ENCODE measurements at regions not wholly inside any gene's neighbourhood (a gene's known extent, or its start where the extent isn't known, plus 50 kb on each side); places are given as distances from the start of the nearest gene placed in this dataset.
"Not testable (repeated sequence)": the region's sequence is repeated elsewhere in the genome, so short reads cannot be mapped to it uniquely, and the experiment has no call there.

GRCh38 chr2:83990636-83991035 lies 468.4 kb downstream of the SUCLG1 start:
- no peak overlapping the region for H3K27ac ChIP-seq (ENCODE audit: low read length)
- no peaks in the 10 kb centered on the region for H3K36me3 ChIP-seq (ENCODE audit: control insufficient read depth, insufficient read depth, low read length)
- no peak for DNase-seq (ENCODE audit: low read depth, low spot score)
- H3K4me3 ChIP-seq (ENCODE audit: low read length) = no peak overlapping the region
- H3K9me3 ChIP-seq (ENCODE audit: control insufficient read depth, insufficient read depth, low read length) = no peaks in the 10 kb centered on the region
- H3K27me3 ChIP-seq (ENCODE audit: control insufficient read depth, insufficient read depth, low read length) = no peaks in the 10 kb centered on the region
- H3K4me1 ChIP-seq (ENCODE audit: control insufficient read depth, insufficient read depth, low read length) = no peaks in the 10 kb centered on the region
- WGBS (ENCODE audit: insufficient coverage, insufficient read length) = no CpG with 5 or more reads among the region's 1 CpG

- H3K27me3 ChIP-seq (ENCODE audit: control insufficient read depth, insufficient read depth, low read length); H3K36me3 ChIP-seq (ENCODE audit: control insufficient read depth, insufficient read depth, low read length); H3K27ac ChIP-seq (ENCODE audit: low read length); H3K4me3 ChIP-seq (ENCODE audit: low read length); DNase-seq (ENCODE audit: low read depth, low spot score); H3K9me3 ChIP-seq (ENCODE audit: control insufficient read depth, insufficient read depth, low read length); H3K4me1 ChIP-seq (ENCODE audit: control insufficient read depth, insufficient read depth, low read length): not testable (repeated sequence)
- WGBS (ENCODE audit: insufficient coverage, insufficient read length) = no CpG with 5 or more reads among the region's 6 CpGs
These were observed 482.5 kb downstream of the SUCLG1 start for GRCh38 chr2:83976628-83977027.

GRCh38 chr2:83972128-83972527 lies 487.0 kb downstream of the SUCLG1 start:
- Histone ChIP-seq H3K27ac (ENCODE audit: low read length) (no peak overlapping the region), H3K4me3 (ENCODE audit: low read length) (no peak overlapping the region), H3K36me3 (ENCODE audit: control insufficient read depth, insufficient read depth, low read length) (no peaks in the 10 kb centered on the region), H3K27me3 (ENCODE audit: control insufficient read depth, insufficient read depth, low read length) (no peaks in the 10 kb centered on the region), H3K4me1 (ENCODE audit: control insufficient read depth, insufficient read depth, low read length) (peaks cover 2% of the 10 kb centered on the region; the same call in 1 of the 2 replicates), H3K9me3 (ENCODE audit: control insufficient read depth, insufficient read depth, low read length) (no peaks in the 10 kb centered on the region)
- DNase-seq (ENCODE audit: low read depth, low spot score) = no peak
- no CpG with 5 or more reads among the region's 3 CpGs for WGBS (ENCODE audit: insufficient coverage, insufficient read length)

DNA sequence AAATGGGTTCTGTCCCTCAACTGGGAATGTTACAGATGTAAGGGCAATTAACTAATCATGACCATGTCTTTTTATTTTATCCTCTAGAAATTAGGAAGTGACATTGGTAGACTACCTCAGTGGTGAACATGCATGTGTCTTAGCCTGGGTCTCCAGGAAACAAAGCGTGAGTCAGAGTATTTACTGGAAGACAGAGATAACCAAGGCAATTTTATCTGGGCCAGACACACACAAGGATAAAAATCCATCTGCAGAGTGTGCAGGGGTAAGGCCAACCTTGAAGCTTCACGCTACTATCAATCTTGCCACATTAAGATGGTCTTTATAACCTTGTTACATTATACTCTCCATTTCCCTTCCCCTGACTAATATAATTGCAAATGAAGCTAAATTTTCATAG lies 487.5 kb downstream of the SUCLG1 start:
- H3K9me3 ChIP-seq (ENCODE audit: control insufficient read depth, insufficient read depth, low read length) = no peaks in the 10 kb centered on the region
- no peak for DNase-seq (ENCODE audit: low read depth, low spot score)
- no peak overlapping the region for H3K4me3 ChIP-seq (ENCODE audit: low read length)
- peaks cover 2% of the 10 kb centered on the region; the same call in 1 of the 2 replicates for H3K4me1 ChIP-seq (ENCODE audit: control insufficient read depth, insufficient read depth, low read length)
- WGBS (ENCODE audit: insufficient coverage, insufficient read length) = no CpG with 5 or more reads among the region's 2 CpGs
- H3K36me3 ChIP-seq (ENCODE audit: control insufficient read depth, insufficient read depth, low read length) = no peaks in the 10 kb centered on the region
- H3K27me3 ChIP-seq (ENCODE audit: control insufficient read depth, insufficient read depth, low read length) = no peaks in the 10 kb centered on the region
- no peak overlapping the region for H3K27ac ChIP-seq (ENCODE audit: low read length)

GRCh38 chr2:83970217-83970929 lies 488.7 kb downstream of the SUCLG1 start:
- Histone ChIP-seq H3K36me3 (ENCODE audit: control insufficient read depth, insufficient read depth, low read length) (no peaks in the 10 kb centered on the region), H3K27me3 (ENCODE audit: control insufficient read depth, insufficient read depth, low read length) (no peaks in the 10 kb centered on the region), H3K27ac (ENCODE audit: low read length) (no peak overlapping the region), H3K4me3 (ENCODE audit: low read length) (no peak overlapping the region), H3K4me1 (ENCODE audit: control insufficient read depth, insufficient read depth, low read length) (peaks cover 2% of the 10 kb centered on the region; the same call in 1 of the 2 replicates), H3K9me3 (ENCODE audit: control insufficient read depth, insufficient read depth, low read length) (no peaks in the 10 kb centered on the region)
- no CpG with 5 or more reads among the region's 4 CpGs for WGBS (ENCODE audit: insufficient coverage, insufficient read length)
- DNase-seq (ENCODE audit: low read depth, low spot score) = no peak

GRCh38 chr2:83969085-83969484 lies 490.0 kb downstream of the SUCLG1 start:
- H3K36me3 ChIP-seq (ENCODE audit: control insufficient read depth, insufficient read depth, low read length) = no peaks in the 10 kb centered on the region
- no peak overlapping the region for H3K27ac ChIP-seq (ENCODE audit: low read length)
- peaks cover 2% of the 10 kb centered on the region; the same call in 1 of the 2 replicates for H3K4me1 ChIP-seq (ENCODE audit: control insufficient read depth, insufficient read depth, low read length)
- no peaks in the 10 kb centered on the region for H3K9me3 ChIP-seq (ENCODE audit: control insufficient read depth, insufficient read depth, low read length)
- H3K27me3 ChIP-seq (ENCODE audit: control insufficient read depth, insufficient read depth, low read length) = no peaks in the 10 kb centered on the region
- no peak overlapping the region for H3K4me3 ChIP-seq (ENCODE audit: low read length)
- DNase-seq (ENCODE audit: low read depth, low spot score) = no peak
- whole genome bisulfite sequencing (ENCODE audit: insufficient coverage, insufficient read length) = no CpG with 5 or more reads among the region's 3 CpGs

DNA sequence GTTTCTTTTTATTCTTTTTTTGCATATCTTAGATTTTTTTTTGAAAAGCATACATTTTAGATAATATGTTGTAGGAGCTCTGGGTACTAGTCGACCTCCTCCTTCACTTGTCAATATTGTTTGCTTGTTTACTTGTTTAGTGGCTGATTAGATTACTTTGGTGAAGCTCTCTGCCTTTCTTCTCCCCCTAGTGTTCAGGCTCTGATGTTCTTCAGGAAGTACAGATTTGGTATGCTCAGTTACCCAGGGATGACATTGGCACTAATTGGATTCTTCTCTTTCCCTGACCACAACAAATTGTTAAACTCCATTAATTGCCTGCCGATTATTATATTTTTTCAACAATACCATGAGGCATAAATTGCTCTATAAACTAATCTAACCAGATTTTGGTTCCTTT lies 491.2 kb downstream of the SUCLG1 start:
- no peak for DNase-seq (ENCODE audit: low read depth, low spot score)
- no CpG with 5 or more reads among the region's 2 CpGs for WGBS (ENCODE audit: insufficient coverage, insufficient read length)
- no peaks in the 10 kb centered on the region for H3K36me3 ChIP-seq (ENCODE audit: control insufficient read depth, insufficient read depth, low read length)
- H3K4me1 ChIP-seq (ENCODE audit: control insufficient read depth, insufficient read depth, low read length) = peaks cover 2% of the 10 kb centered on the region; the same call in 1 of the 2 replicates
- H3K4me3 ChIP-seq (ENCODE audit: low read length) = no peak overlapping the region
- no peaks in the 10 kb centered on the region for H3K27me3 ChIP-seq (ENCODE audit: control insufficient read depth, insufficient read depth, low read length)
- no peak overlapping the region for H3K27ac ChIP-seq (ENCODE audit: low read length)
- H3K9me3 ChIP-seq (ENCODE audit: control insufficient read depth, insufficient read depth, low read length) = no peaks in the 10 kb centered on the region

GRCh38 chr2:83966946-83967345 lies 492.1 kb downstream of the SUCLG1 start:
- not testable (repeated sequence) for H3K27ac ChIP-seq (ENCODE audit: low read length); H3K9me3 ChIP-seq (ENCODE audit: control insufficient read depth, insufficient read depth, low read length); H3K4me1 ChIP-seq (ENCODE audit: control insufficient read depth, insufficient read depth, low read length); H3K27me3 ChIP-seq (ENCODE audit: control insufficient read depth, insufficient read depth, low read length); H3K4me3 ChIP-seq (ENCODE audit: low read length); DNase-seq (ENCODE audit: low read depth, low spot score); H3K36me3 ChIP-seq (ENCODE audit: control insufficient read depth, insufficient read depth, low read length)
- no CpG with 5 or more reads among the region's 3 CpGs for WGBS (ENCODE audit: insufficient coverage, insufficient read length)

DNA sequence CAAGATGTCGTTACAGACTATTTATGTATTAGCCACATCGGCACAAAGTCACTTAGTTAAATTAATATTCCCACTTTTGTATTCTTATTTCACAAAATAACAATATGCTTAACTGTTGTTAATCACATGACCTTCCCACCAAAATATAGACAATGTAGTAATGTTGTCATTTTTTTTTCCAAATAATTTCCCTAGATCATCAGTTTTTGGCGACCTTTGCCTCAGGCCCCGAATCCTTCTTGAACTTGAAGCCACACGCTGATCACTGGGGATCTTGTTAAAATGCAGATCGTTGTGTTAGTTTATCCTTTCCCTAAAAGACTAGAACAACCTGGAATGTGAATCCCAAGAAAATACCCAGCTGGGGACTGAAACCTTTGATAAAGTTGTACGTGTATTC lies 497.6 kb downstream of the SUCLG1 start:
- Histone ChIP-seq H3K27ac (ENCODE audit: low read length) (no peak overlapping the region), H3K4me1 (ENCODE audit: control insufficient read depth, insufficient read depth, low read length) (no peaks in the 10 kb centered on the region), H3K27me3 (ENCODE audit: control insufficient read depth, insufficient read depth, low read length) (no peaks in the 10 kb centered on the region), H3K9me3 (ENCODE audit: control insufficient read depth, insufficient read depth, low read length) (no peaks in the 10 kb centered on the region), H3K4me3 (ENCODE audit: low read length) (no peak overlapping the region), H3K36me3 (ENCODE audit: control insufficient read depth, insufficient read depth, low read length) (no peaks in the 10 kb centered on the region)
- no peak for DNase-seq (ENCODE audit: low read depth, low spot score)
- WGBS (ENCODE audit: insufficient coverage, insufficient read length) = no CpG with 5 or more reads among the region's 7 CpGs

GRCh38 chr2:83960371-83960770 lies 498.7 kb downstream of the SUCLG1 start:
- H3K27ac ChIP-seq (ENCODE audit: low read length) = no peak overlapping the region
- no CpG with 5 or more reads among the region's 1 CpG for WGBS (ENCODE audit: insufficient coverage, insufficient read length)

DNA sequence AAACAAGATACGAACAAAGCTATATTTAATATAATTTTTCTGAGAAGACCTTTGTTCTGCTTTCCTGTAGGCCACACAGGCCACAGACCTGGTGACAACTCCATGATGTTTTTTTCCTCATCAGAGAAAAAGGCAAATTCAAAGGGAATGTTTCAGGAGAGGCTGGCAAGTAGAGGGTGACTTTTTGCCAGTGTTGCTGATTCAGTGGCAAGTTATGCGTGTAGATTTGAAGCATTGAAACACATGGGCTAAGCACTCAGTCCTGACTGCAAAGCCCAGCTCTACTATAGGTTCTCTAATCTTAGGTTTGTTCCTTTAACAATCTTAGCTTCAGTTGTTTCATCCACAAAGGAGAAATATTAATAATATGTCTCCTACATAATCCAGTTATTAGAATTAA lies 499.8 kb downstream of the SUCLG1 start:
- H3K4me1 ChIP-seq (ENCODE audit: control insufficient read depth, insufficient read depth, low read length) = no peaks in the 10 kb centered on the region
- H3K9me3 ChIP-seq (ENCODE audit: control insufficient read depth, insufficient read depth, low read length) = no peaks in the 10 kb centered on the region
- no peak for DNase-seq (ENCODE audit: low read depth, low spot score)
- no peak overlapping the region for H3K4me3 ChIP-seq (ENCODE audit: low read length)
- WGBS (ENCODE audit: insufficient coverage, insufficient read length) = no CpG with 5 or more reads among the region's 2 CpGs
- H3K27ac ChIP-seq (ENCODE audit: low read length) = no peak overlapping the region
- no peaks in the 10 kb centered on the region for H3K36me3 ChIP-seq (ENCODE audit: control insufficient read depth, insufficient read depth, low read length)
- H3K27me3 ChIP-seq (ENCODE audit: control insufficient read depth, insufficient read depth, low read length) = no peaks in the 10 kb centered on the region

More at GRCh38 chr2:83960371-83960770, 498.7 kb downstream of the SUCLG1 start:
- Histone ChIP-seq H3K4me3 (ENCODE audit: low read length) (no peak overlapping the region), H3K4me1 (ENCODE audit: control insufficient read depth, insufficient read depth, low read length) (no peaks in the 10 kb centered on the region), H3K9me3 (ENCODE audit: control insufficient read depth, insufficient read depth, low read length) (no peaks in the 10 kb centered on the region), H3K36me3 (ENCODE audit: control insufficient read depth, insufficient read depth, low read length) (no peaks in the 10 kb centered on the region), H3K27me3 (ENCODE audit: control insufficient read depth, insufficient read depth, low read length) (no peaks in the 10 kb centered on the region)
- no peak for DNase-seq (ENCODE audit: low read depth, low spot score)

All from iPS DF 6.9 (cell line).